MG63 (cell line): ENCODE measurements at regions not wholly inside any gene's neighbourhood (a gene's known extent, or its start where the extent isn't known, plus 50 kb on each side); places are given as distances from the start of the nearest gene placed in this dataset.
A peak's percentile ranks its signal among the peaks of the same experiment; 100 is the strongest.
"Not testable (repeated sequence)": the region's sequence is repeated elsewhere in the genome, so short reads cannot be mapped to it uniquely, and the experiment has no call there.

ENCODE experiments used
- DNase-seq: peaks from one replicate; pipeline ENCODE4 v3.0.0-alpha.2; 2020
- H3K27me3 ChIP-seq: fragments of 250-450 bp; sonication (Bioruptor Pico); 2 replicates; pipeline ENCODE4 v1.5.1; 2020; ENCODE audit warnings: mild to moderate bottlenecking, moderate library complexity
- H3K36me3 ChIP-seq: fragments of 250-450 bp; sonication (Bioruptor Pico); 2 replicates; pipeline ENCODE4 v1.5.1; 2020; ENCODE audit warnings: mild to moderate bottlenecking, moderate library complexity
- H3K4me3 ChIP-seq: fragments of 250-450 bp; sonication (Bioruptor Pico); 2 replicates; pipeline ENCODE4 v1.5.1; 2020; ENCODE audit warnings: mild to moderate bottlenecking, moderate library complexity
- H3K9me3 ChIP-seq: fragments of 250-450 bp; sonication (Bioruptor Pico); 2 replicates; pipeline ENCODE4 v1.5.1; 2020; ENCODE audit warnings: mild to moderate bottlenecking, moderate library complexity

- Histone ChIP-seq H3K36me3 (no peaks in the 10 kb centered on the region), H3K27me3 (peaks cover 4% of the 10 kb centered on the region), H3K9me3 (no peaks in the 10 kb centered on the region), H3K4me3 (no peak overlapping the region)
- DNase-seq: no peak
Measured at GRCh38 chr16:55991843-55992242, 116.7 kb upstream of the CES5A start.

- no peak for DNase-seq
- Histone ChIP-seq H3K4me3 (no peak overlapping the region), H3K9me3 (no peaks in the 10 kb centered on the region)
Measured at GRCh38 chr16:55989569-55989907, 114.4 kb upstream of the CES5A start.

GRCh38 chr16:55988850-55989568, 113.8 kb upstream of the CES5A start:
- H3K27me3 ChIP-seq, H3K36me3 ChIP-seq, DNase-seq, H3K4me3 ChIP-seq, H3K9me3 ChIP-seq: not testable (repeated sequence)

More at GRCh38 chr16:55989569-55989907, 114.4 kb upstream of the CES5A start:
- H3K36me3 ChIP-seq: no peaks in the 10 kb centered on the region
- peaks cover 4% of the 10 kb centered on the region for H3K27me3 ChIP-seq

GRCh38 chr16:55988013-55988412, 112.8 kb upstream of the CES5A start:
- no peak for DNase-seq
- H3K27me3 ChIP-seq: peaks cover 12% of the 10 kb centered on the region
- no peaks in the 10 kb centered on the region for H3K36me3 ChIP-seq
- no peak overlapping the region for H3K4me3 ChIP-seq
- H3K9me3 ChIP-seq: no peaks in the 10 kb centered on the region

GRCh38 chr16:55982597-55982996, 107.4 kb upstream of the CES5A start:
- H3K27me3 ChIP-seq: peaks cover 12% of the 10 kb centered on the region

GRCh38 chr16:55981557-55981956, 106.4 kb upstream of the CES5A start:
- DNase-seq: no peak
- Histone ChIP-seq H3K27me3 (peaks cover 11% of the 10 kb centered on the region), H3K4me3 (no peak overlapping the region), H3K9me3 (no peaks in the 10 kb centered on the region), H3K36me3 (no peaks in the 10 kb centered on the region)

More at GRCh38 chr16:55982597-55982996, 107.4 kb upstream of the CES5A start:
- Histone ChIP-seq H3K36me3 (no peaks in the 10 kb centered on the region), H3K9me3 (no peaks in the 10 kb centered on the region), H3K4me3 (no peak overlapping the region)
- no peak for DNase-seq

- Histone ChIP-seq H3K4me3 (no peak overlapping the region), H3K36me3 (no peaks in the 10 kb centered on the region)
- DNase-seq: no peak
Measured at GRCh38 chr16:55976815-55977214, 101.6 kb upstream of the CES5A start.

GRCh38 chr16:55971447-55971846, 96.3 kb upstream of the CES5A start:
- Histone ChIP-seq H3K27me3 (no peaks in the 10 kb centered on the region), H3K9me3 (no peaks in the 10 kb centered on the region), H3K4me3 (no peak overlapping the region), H3K36me3 (no peaks in the 10 kb centered on the region)
- DNase-seq: no peak

More at GRCh38 chr16:55976815-55977214, 101.6 kb upstream of the CES5A start:
- Histone ChIP-seq H3K9me3 (no peaks in the 10 kb centered on the region), H3K27me3 (peaks cover 2% of the 10 kb centered on the region; the same call in 1 of the 2 replicates)

GRCh38 chr16:55968221-55968620, 93.0 kb upstream of the CES5A start:
- no peaks in the 10 kb centered on the region for H3K9me3 ChIP-seq
- no peak overlapping the region for H3K4me3 ChIP-seq
- H3K27me3 ChIP-seq: no peaks in the 10 kb centered on the region
- no peaks in the 10 kb centered on the region for H3K36me3 ChIP-seq
- DNase-seq: no peak

GRCh38 chr16:55964923-55965475, 89.8 kb upstream of the CES5A start:
- Histone ChIP-seq H3K9me3 (no peaks in the 10 kb centered on the region; the same call in 1 of the 2 replicates), H3K27me3 (no peaks in the 10 kb centered on the region), H3K4me3 (no peak overlapping the region), H3K36me3 (no peaks in the 10 kb centered on the region)
- DNase-seq: no peak

- Histone ChIP-seq H3K4me3 (no peak overlapping the region), H3K9me3 (peaks cover 2% of the 10 kb centered on the region; the same call in 1 of the 2 replicates), H3K36me3 (no peaks in the 10 kb centered on the region), H3K27me3 (peaks cover 14% of the 10 kb centered on the region)
- DNase-seq: no peak
Measured at GRCh38 chr16:55955845-55956244, 80.7 kb upstream of the CES5A start.

- H3K9me3 ChIP-seq: 0 out of 2 replicates have a peak, but pooled peaks cover 2% of the 10 kb centered on the region
- H3K27me3 ChIP-seq: peaks cover 14% of the 10 kb centered on the region
- no peak overlapping the region for H3K4me3 ChIP-seq
- no peak for DNase-seq
- no peaks in the 10 kb centered on the region for H3K36me3 ChIP-seq
Measured at GRCh38 chr16:55955424-55955823, 80.3 kb upstream of the CES5A start.

- no peak overlapping the region for H3K4me3 ChIP-seq
- H3K9me3 ChIP-seq: 0 out of 2 replicates have a peak, but pooled peaks cover 2% of the 10 kb centered on the region
- H3K36me3 ChIP-seq: no peaks in the 10 kb centered on the region
- H3K27me3 ChIP-seq: peaks cover 14% of the 10 kb centered on the region
- no peak for DNase-seq
Measured at GRCh38 chr16:55954906-55955305, 79.7 kb upstream of the CES5A start.

GRCh38 chr16:55949518-55949917, 74.3 kb upstream of the CES5A start:
- H3K9me3 ChIP-seq: no peaks in the 10 kb centered on the region
- H3K27me3 ChIP-seq: peaks cover 14% of the 10 kb centered on the region
- no peaks in the 10 kb centered on the region for H3K36me3 ChIP-seq
- H3K4me3 ChIP-seq: no peak overlapping the region
- peak; percentile 81 for DNase-seq

GRCh38 chr16:55948230-55948629, 73.1 kb upstream of the CES5A start:
- peaks cover 8% of the 10 kb centered on the region for H3K27me3 ChIP-seq
- H3K9me3 ChIP-seq: no peaks in the 10 kb centered on the region
- no peak for DNase-seq
- H3K36me3 ChIP-seq: no peaks in the 10 kb centered on the region
- no peak overlapping the region for H3K4me3 ChIP-seq

- Histone ChIP-seq H3K27me3 (peaks cover 5% of the 10 kb centered on the region), H3K9me3 (no peaks in the 10 kb centered on the region), H3K36me3 (no peaks in the 10 kb centered on the region), H3K4me3 (no peak overlapping the region)
- no peak for DNase-seq
Measured at GRCh38 chr16:55947366-55947765, 72.2 kb upstream of the CES5A start.

- peak; percentile 69 for DNase-seq
- no peaks in the 10 kb centered on the region for H3K36me3 ChIP-seq
Measured at GRCh38 chr16:55944377-55944802, 69.2 kb upstream of the CES5A start.

GRCh38 chr16:55943267-55943666, 68.1 kb upstream of the CES5A start:
- H3K9me3 ChIP-seq: no peaks in the 10 kb centered on the region
- no peak overlapping the region for H3K4me3 ChIP-seq
- peaks cover 15% of the 10 kb centered on the region for H3K27me3 ChIP-seq
- H3K36me3 ChIP-seq: no peaks in the 10 kb centered on the region
- no peak for DNase-seq

More at GRCh38 chr16:55944377-55944802, 69.2 kb upstream of the CES5A start:
- no peaks in the 10 kb centered on the region for H3K9me3 ChIP-seq
- H3K4me3 ChIP-seq: no peak overlapping the region
- H3K27me3 ChIP-seq: peaks cover 15% of the 10 kb centered on the region
